ENCODE measurements at regions not wholly inside any gene's neighbourhood (a gene's known extent, or its start where the extent isn't known, plus 50 kb on each side); places are given as distances from the start of the nearest gene placed in this dataset.
"Not testable (repeated sequence)": the region's sequence is repeated elsewhere in the genome, so short reads cannot be mapped to it uniquely, and the experiment has no call there.

- H3K79me2 ChIP-seq (ENCODE audit: insufficient read depth, low read length): no peaks in the 10 kb centered on the region
- no peaks in the 10 kb centered on the region for H3K9me3 ChIP-seq (ENCODE audit: insufficient read depth, low read length, severe bottlenecking)
- no peak overlapping the region for H3K9ac ChIP-seq (ENCODE audit: low read depth, low read length)
- H3K27me3 ChIP-seq (ENCODE audit: insufficient read depth, low read length, poor library complexity): no peaks in the 10 kb centered on the region
- no peaks in the 10 kb centered on the region for H4K20me1 ChIP-seq (ENCODE audit: insufficient read depth, low read length)
- DNase-seq: no peak
- H3K36me3 ChIP-seq (ENCODE audit: insufficient read depth, low read length): no peaks in the 10 kb centered on the region
- no peak overlapping the region for H2AFZ ChIP-seq (ENCODE audit: low read depth, low read length)
- no peak for ATAC-seq (ENCODE audit: insufficient read depth, low read depth)
- H3K4me1 ChIP-seq (ENCODE audit: insufficient read depth, low read length): no peaks in the 10 kb centered on the region
- H3K4me3 ChIP-seq (ENCODE audit: low read depth in 1 of 2, low read length in 2 of 2): no peak overlapping the region
- H3K4me2 ChIP-seq (ENCODE audit: insufficient read depth, low read length): no peak overlapping the region
- no peak overlapping the region for H3K27ac ChIP-seq (ENCODE audit: low read length)
- TF ChIP-seq EZH2 (IDR thresholded peaks at IDR 0.05; ENCODE audit: borderline replicate concordance, low read depth, low read length, severe bottlenecking): no peak
- TF ChIP-seq, protein P1, sequence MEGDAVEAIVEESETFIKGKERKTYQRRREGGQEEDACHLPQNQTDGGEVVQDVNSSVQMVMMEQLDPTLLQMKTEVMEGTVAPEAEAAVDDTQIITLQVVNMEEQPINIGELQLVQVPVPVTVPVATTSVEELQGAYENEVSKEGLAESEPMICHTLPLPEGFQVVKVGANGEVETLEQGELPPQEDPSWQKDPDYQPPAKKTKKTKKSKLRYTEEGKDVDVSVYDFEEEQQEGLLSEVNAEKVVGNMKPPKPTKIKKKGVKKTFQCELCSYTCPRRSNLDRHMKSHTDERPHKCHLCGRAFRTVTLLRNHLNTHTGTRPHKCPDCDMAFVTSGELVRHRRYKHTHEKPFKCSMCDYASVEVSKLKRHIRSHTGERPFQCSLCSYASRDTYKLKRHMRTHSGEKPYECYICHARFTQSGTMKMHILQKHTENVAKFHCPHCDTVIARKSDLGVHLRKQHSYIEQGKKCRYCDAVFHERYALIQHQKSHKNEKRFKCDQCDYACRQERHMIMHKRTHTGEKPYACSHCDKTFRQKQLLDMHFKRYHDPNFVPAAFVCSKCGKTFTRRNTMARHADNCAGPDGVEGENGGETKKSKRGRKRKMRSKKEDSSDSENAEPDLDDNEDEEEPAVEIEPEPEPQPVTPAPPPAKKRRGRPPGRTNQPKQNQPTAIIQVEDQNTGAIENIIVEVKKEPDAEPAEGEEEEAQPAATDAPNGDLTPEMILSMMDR (IDR thresholded peaks at IDR 0.05; ENCODE audit: borderline replicate concordance, extremely low read depth, low read length, poor library complexity, severe bottlenecking): no peak
These were observed 242.3 kb downstream of the FSIP2 start for GRCh38 chr2:185980944-185981343.

DNA sequence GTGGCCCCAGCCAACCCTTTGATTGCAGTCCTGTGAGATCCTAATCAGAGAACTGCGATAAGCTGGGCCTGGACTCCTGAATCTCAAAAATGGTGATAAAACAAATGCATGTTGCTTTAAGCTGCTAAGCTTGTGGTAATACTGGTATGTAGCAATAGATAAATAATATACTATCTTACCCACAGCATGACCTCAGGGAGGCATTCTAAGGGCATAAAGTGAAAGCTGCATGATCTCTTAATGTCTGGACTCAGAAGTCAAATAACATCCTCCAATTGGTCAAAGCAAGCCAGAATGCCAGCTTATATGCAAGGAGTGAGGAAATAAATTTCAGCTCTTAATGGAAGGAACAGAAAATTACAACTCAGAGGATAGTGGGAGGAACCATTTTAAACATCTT is 246.1 kb downstream of the FSIP2 start:
- Histone ChIP-seq H3K4me3 (ENCODE audit: low read depth in 1 of 2, low read length in 2 of 2) (no peak overlapping the region), H3K79me2 (ENCODE audit: insufficient read depth, low read length) (no peaks in the 10 kb centered on the region), H3K4me1 (ENCODE audit: insufficient read depth, low read length) (no peaks in the 10 kb centered on the region), H3K36me3 (ENCODE audit: insufficient read depth, low read length) (no peaks in the 10 kb centered on the region), H3K9me3 (ENCODE audit: insufficient read depth, low read length, severe bottlenecking) (no peaks in the 10 kb centered on the region), H4K20me1 (ENCODE audit: insufficient read depth, low read length) (no peaks in the 10 kb centered on the region), H3K4me2 (ENCODE audit: insufficient read depth, low read length) (no peak overlapping the region), H2AFZ (ENCODE audit: low read depth, low read length) (no peak overlapping the region), H3K9ac (ENCODE audit: low read depth, low read length) (no peak overlapping the region), H3K27ac (ENCODE audit: low read length) (no peak overlapping the region), H3K27me3 (ENCODE audit: insufficient read depth, low read length, poor library complexity) (no peaks in the 10 kb centered on the region)
- no peak for DNase-seq
- no peak for TF ChIP-seq EZH2 (IDR thresholded peaks at IDR 0.05; ENCODE audit: borderline replicate concordance, low read depth, low read length, severe bottlenecking)
- TF ChIP-seq, protein P1 (IDR thresholded peaks at IDR 0.05; ENCODE audit: borderline replicate concordance, extremely low read depth, low read length, poor library complexity, severe bottlenecking): no peak
- no peak for ATAC-seq (ENCODE audit: insufficient read depth, low read depth)

DNA sequence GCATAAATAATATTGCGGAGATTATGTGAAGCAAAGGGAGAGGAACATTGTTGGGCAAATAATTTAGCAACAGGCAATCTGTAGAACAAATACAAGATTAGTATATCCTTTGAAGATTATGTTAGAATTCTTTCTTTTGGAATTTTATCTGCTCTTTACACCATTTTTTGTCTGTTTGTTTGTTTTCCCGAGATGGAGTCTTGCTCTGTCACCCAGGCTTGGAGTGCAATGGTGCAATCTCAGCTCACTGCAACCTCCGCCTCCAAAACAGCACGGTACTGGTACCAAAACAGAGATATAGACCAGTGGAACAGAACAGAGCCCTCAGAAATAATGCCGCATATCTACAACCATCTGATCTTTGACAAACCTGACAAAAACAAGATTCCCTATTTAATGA is 250.3 kb downstream of the FSIP2 start:
- not testable (repeated sequence) for H3K27me3 ChIP-seq (ENCODE audit: insufficient read depth, low read length, poor library complexity); H3K4me2 ChIP-seq (ENCODE audit: insufficient read depth, low read length); H3K4me3 ChIP-seq (ENCODE audit: low read depth in 1 of 2, low read length in 2 of 2); H3K9ac ChIP-seq (ENCODE audit: low read depth, low read length); H2AFZ ChIP-seq (ENCODE audit: low read depth, low read length); H3K9me3 ChIP-seq (ENCODE audit: insufficient read depth, low read length, severe bottlenecking); ATAC-seq (ENCODE audit: insufficient read depth, low read depth); H3K36me3 ChIP-seq (ENCODE audit: insufficient read depth, low read length); H3K79me2 ChIP-seq (ENCODE audit: insufficient read depth, low read length); H3K4me1 ChIP-seq (ENCODE audit: insufficient read depth, low read length); H4K20me1 ChIP-seq (ENCODE audit: insufficient read depth, low read length); H3K27ac ChIP-seq (ENCODE audit: low read length); DNase-seq

DNA sequence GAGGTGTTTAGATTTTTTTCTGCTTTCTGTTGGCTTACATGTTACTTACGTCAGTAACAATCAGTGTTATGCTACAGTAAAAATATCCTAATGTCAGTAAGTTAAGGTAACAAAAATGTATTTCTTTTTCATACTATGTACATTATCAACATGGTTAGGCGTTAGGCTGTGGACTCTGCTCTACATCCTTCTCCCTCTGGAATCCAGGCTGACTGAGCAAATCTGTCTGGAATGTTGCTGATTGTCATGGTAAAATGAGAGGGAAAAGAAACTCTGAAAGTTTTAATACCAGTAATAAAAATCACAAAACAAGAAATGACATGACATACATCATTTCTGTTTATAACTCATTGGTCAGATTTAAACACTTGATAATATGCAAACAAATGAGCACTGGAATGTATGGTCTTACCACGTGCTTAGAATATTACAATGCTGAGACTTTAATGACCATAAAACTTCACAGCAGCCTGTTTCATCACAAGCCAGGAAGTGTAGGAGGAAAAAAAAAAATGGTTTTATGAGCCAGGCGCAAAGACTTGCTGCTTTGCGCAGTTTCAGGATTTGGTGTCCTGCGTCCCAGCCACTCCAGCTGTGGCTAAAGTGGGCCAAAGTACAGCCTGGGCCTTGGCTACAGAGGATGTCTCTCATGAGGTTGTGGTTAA is 252.4 kb downstream of the FSIP2 start:
- Histone ChIP-seq H3K9me3 (ENCODE audit: insufficient read depth, low read length, severe bottlenecking) (no peaks in the 10 kb centered on the region), H3K9ac (ENCODE audit: low read depth, low read length) (no peak overlapping the region), H3K4me2 (ENCODE audit: insufficient read depth, low read length) (no peak overlapping the region), H4K20me1 (ENCODE audit: insufficient read depth, low read length) (no peaks in the 10 kb centered on the region), H3K4me1 (ENCODE audit: insufficient read depth, low read length) (no peaks in the 10 kb centered on the region), H2AFZ (ENCODE audit: low read depth, low read length) (no peak overlapping the region), H3K4me3 (ENCODE audit: low read depth in 1 of 2, low read length in 2 of 2) (no peak overlapping the region), H3K27ac (ENCODE audit: low read length) (no peak overlapping the region), H3K36me3 (ENCODE audit: insufficient read depth, low read length) (no peaks in the 10 kb centered on the region), H3K27me3 (ENCODE audit: insufficient read depth, low read length, poor library complexity) (no peaks in the 10 kb centered on the region), H3K79me2 (ENCODE audit: insufficient read depth, low read length) (no peaks in the 10 kb centered on the region)
- no peak for ATAC-seq (ENCODE audit: insufficient read depth, low read depth)
- DNase-seq: no peak
- TF ChIP-seq, protein P1 (IDR thresholded peaks at IDR 0.05; ENCODE audit: borderline replicate concordance, extremely low read depth, low read length, poor library complexity, severe bottlenecking): no peak
- TF ChIP-seq EZH2 (IDR thresholded peaks at IDR 0.05; ENCODE audit: borderline replicate concordance, low read depth, low read length, severe bottlenecking): no peak

Measured in DND-41 (cell line).